GM19395 (cell line): ENCODE measurements at regions not wholly inside any gene's neighbourhood (a gene's known extent, or its start where the extent isn't known, plus 50 kb on each side); places are given as distances from the start of the nearest gene placed in this dataset.

Source experiments
- ATAC-seq: cut with Tn5 transposase; IDR thresholded peaks from one replicate; pipeline ENCODE4 v1.9.1; 2021; ENCODE audit warnings: mild to moderate bottlenecking, moderate library complexity; ENCODE audit not compliant: unreplicated experiment

DNA sequence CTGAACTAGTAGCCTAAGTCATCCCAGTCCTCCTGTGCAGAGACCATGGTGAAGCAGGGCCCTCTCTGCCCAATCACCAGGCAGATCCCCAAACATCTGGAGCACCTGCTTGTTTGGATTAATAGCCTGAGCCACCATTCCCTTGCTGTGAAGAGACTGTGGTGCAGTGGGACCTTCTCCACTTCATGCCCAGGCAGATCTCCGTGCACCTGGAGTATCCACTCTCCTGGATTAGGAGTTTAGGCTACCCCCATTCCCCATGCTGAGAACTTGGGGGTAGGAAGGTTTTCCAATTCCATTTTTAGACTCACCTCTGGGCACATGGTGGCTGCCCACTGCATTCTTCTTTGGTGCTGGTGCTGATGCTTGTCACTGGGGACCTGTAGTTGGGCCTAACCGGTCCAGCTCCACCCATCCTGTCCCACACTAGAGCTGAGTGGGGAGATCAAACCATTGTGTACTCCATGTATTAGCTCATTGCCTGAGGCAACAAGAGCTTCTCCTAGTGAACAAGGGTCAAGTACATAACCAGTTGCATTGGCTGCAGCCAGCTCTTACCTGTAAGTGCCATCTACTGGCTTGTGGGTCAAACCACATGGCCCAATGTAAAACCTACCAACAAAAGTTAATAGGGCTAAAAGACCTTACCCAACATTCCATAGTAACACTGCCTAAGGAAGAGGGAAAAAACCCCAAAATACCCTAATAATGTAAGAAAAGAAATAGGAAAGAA, 382.5 kb upstream of the CBLB start:
- ATAC-seq = no peak

GRCh38 chr3:106255870-106256248, 387.0 kb upstream of the CBLB start:
- ATAC-seq = peak; percentile 97

- peak; percentile 37 for ATAC-seq
Observed at GRCh38 chr3:106256249-106256957, 387.6 kb upstream of the CBLB start.

GRCh38 chr3:106257172-106257571, 388.4 kb upstream of the CBLB start:
- no peak for ATAC-seq

DNA sequence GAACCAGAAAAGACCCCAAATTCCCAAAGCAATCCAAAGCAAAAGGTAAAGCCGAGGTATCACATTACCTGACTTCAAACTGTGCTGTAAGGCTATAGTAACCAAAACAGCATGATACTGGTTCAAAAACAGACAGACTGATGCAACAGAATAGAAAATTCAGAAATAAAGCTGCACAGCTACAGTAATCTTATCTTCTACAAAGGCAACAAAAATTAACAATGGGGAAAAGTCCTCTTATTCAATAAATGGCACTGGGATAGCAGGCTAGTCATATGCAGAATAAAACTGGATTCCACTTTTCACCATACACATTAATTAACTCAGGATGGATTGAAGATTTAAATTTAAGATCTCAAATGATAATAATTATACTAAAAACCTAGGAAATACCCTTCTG, 392.6 kb upstream of the CBLB start:
- ATAC-seq = no peak

GRCh38 chr3:106261915-106262683, 393.3 kb upstream of the CBLB start:
- ATAC-seq = no peak

- no peak for ATAC-seq
Observed at GRCh38 chr3:106263011-106263410, 394.2 kb upstream of the CBLB start.

DNA sequence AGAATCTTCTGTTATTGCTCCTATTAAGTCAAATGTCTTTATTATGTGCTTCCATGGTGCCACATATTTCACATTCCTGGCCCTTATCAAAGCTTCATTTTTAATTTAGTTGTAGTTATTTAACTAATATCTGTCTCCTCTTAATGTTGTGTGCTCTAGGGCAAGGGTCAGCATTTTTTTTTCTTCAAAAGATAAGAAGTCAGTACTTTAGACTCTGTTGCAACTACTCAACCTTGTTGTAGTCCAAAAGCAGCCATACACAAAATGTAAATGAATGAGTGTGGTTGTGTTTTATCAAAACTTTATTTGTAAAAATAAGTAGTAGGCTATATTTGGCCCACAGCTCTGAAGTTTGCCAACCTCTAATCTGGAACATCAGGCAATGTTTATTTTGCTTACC, 394.7 kb upstream of the CBLB start:
- ATAC-seq = no peak

GRCh38 chr3:106265704-106266103, 396.9 kb upstream of the CBLB start:
- no peak for ATAC-seq

DNA sequence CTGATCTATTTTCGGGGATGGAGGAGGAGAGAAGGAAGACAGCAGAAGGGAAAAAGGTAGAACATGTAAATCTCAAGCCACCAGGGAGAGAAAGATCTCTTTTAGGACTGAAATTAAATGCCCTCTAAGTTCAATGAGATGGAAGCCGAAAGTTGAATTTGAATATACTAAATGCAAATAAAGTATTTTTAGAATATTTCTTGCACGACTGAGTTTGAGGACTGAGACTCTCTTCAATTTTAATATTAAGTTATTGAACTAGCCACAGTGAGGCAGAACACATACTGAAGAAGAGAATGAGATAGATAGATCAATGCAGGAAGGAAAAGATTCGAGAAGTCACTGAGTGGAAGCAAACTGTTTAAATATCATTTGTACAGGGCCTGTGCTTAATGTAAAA, 399.9 kb upstream of the CBLB start:
- ATAC-seq = no peak

DNA sequence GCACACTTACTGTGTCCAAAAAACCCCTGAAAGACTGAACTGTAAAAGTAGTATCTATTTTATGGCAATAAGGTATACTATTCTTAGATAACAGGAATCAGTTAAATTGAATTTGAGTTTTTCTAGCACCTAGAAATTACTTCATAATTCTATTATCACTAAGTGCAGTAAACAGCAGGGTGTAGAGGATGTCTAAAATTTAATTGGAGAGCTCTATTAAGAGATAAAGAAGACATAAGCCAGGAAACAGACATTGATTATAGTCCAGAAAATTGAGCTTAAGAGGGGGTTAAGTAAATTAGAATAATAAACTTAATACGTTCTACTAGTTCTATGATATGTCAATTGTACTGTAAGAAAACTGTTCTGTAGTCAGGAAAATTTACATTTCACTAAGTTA, 403.5 kb upstream of the CBLB start:
- no peak for ATAC-seq

DNA sequence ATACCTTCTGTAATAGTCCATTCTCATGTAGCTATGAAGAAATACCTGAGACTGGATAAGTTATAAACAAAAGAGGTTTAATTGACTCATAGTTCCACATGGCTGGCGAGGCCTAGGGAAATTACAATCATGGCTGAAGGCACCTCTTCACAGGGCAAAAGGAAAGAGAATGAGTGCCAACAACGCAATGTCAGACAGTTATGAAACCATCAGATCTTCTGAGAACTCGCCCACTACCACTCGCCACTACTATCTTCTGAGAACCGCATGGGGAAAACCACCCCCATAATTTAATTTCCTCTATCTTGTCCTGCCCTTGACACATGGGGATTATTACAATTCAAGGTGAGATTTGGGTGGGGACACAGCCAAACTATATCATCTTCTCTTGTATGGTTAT, 406.8 kb upstream of the CBLB start:
- no peak for ATAC-seq

DNA sequence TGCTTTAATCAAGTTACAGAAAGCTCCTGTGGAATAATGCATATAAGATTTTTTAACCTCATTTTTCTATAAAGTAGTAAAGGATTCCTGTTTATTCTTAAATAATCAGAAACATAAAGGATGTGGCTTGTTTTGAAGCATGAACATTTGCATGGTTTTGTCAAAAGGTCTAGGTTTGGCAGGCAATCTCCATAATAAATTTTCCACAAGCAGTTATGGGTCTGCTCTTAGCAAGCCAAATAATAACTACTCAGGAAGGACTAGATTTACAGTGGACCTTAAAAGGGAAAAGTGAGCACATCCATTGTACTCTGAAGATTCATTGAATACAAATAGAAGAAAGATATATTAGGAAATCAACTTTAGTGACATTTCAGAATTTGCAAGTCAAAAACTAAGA, 407.3 kb upstream of the CBLB start:
- no peak for ATAC-seq

DNA sequence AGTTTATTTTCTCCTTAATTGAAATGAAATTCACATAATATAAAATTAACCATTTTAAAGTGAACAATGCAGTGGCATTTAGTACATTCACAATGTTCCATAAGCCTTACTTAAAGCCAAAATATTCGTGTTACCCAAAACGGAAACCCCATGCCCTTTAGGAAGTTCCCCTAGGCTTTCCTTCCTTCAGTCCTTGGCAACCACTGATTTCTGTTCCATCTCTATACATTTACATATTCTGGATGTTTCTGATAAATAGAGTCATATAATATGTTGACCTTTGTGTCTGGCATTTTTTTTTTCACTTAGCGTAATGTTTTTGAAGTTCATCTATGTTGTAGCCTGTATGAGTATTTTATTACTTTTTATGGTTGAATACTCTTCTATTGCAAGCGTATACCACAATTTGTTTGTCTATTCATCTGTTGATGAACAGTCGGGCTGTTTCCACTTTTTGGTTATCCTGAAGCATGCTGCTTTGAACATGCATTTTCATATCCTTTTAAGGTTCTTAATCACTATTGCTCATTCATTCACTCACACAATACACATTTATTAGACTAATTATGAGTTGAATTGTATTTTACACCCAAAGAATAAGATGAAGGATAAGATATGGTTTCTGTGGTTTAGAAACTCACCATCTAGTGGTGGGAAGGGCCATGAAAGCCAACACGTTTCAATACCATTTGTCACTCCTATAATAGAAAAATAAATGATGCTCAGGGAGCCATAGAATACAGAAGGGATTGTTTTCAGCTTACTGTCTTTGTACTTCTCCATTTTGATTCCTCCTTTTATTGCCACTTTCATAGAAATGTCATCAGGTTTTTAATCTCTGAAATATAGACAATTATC, 408.2 kb upstream of the CBLB start:
- no peak for ATAC-seq

DNA sequence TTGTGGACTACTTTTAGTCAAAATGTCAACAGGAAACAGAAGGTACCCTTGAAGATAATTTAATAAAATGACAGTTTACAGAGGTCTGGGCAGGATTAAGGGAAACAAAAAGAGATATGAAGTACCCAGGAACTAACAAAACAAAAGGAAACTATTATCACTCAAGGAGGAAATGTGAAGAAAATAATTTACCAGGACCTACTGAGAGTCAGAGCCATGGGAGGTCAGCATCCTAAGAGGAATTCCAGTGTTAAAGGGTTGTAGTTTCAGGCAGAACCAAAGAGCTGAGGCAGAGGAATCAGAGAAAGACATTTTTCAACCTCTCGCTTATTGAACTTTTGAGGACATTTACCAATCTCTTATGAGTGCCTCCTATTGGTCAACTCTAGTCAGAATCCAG, 408.9 kb upstream of the CBLB start:
- ATAC-seq = no peak

- no peak for ATAC-seq
Observed at GRCh38 chr3:106281221-106281620, 412.4 kb upstream of the CBLB start.

- no peak for ATAC-seq
Observed at GRCh38 chr3:106282943-106283342, 414.1 kb upstream of the CBLB start.

DNA sequence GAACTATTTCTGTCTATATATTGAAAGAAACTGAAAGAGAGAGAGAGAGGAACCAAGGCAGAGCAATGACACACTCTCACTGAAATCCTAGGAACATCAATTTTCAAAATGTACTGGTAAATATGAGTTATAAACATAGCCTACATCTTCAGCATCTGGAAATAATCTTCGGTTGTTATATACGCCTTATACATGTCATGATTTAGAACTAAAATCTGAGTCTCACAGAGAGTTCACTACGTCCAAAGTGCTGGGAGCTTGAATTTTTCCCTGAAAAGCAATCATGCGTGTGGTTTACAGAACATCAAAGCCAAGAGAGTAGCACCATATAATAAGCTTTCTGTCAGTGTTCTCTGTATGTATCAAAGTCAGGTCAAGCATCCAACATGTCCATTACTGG, 420.0 kb upstream of the CBLB start:
- no peak for ATAC-seq

GRCh38 chr3:106290304-106290997, 421.6 kb upstream of the CBLB start:
- no peak for ATAC-seq

GRCh38 chr3:106293161-106293560, 424.3 kb upstream of the CBLB start:
- ATAC-seq = no peak
